SK-N-SH treated with all-trans-retinoic acid at 6 μM for 48 hours (cell line): ENCODE measurements at regions not wholly inside any gene's neighbourhood (a gene's known extent, or its start where the extent isn't known, plus 50 kb on each side); places are given as distances from the start of the nearest gene placed in this dataset.

Source experiments
- ATAC-seq: fragments of 200-7000 bp; cut with Tn5 transposase; 3 replicates; pipeline ENCODE4 v1.9.1; 2020; ENCODE audit warnings: mild to moderate bottlenecking, moderate library complexity
- ARNTL ChIP-seq: fragments of 450-650 bp; formaldehyde crosslinking; IDR thresholded peaks from 2 replicates; pipeline ENCODE4 v1.5.0; 2020; ENCODE audit warnings: low read depth, mild to moderate bottlenecking, moderate library complexity, borderline replicate concordance
- BACH2 ChIP-seq: fragments of 250-450 bp; sonication (Bioruptor Pico); IDR thresholded peaks from 2 replicates; pipeline ENCODE4 v1.9.0; 2021; ENCODE audit warnings: mild to moderate bottlenecking, borderline replicate concordance
- CREB5 ChIP-seq: fragments of 250-450 bp; sonication (Bioruptor Pico); IDR thresholded peaks from 2 replicates; pipeline ENCODE4 v1.5.1; 2020; ENCODE audit warnings: low read depth, mild to moderate bottlenecking, moderate library complexity
- CSDC2 ChIP-seq: fragments of 250-450 bp; sonication (Bioruptor Pico); IDR thresholded peaks from 2 replicates; pipeline ENCODE4 v1.5.0; 2020; ENCODE audit warnings: mild to moderate bottlenecking, moderate library complexity
- GLIS3 ChIP-seq: fragments of 250-450 bp; sonication (Bioruptor Pico); IDR thresholded peaks from 2 replicates; pipeline ENCODE4 v1.5.0; 2020; ENCODE audit warnings: mild to moderate bottlenecking, moderate library complexity
- ISL1 ChIP-seq: fragments of 250-450 bp; sonication (Bioruptor Pico); IDR thresholded peaks from 2 replicates; pipeline ENCODE4 v2.1.2; 2022; ENCODE audit warnings: mild to moderate bottlenecking, moderate library complexity
- OSR1 ChIP-seq: fragments of 250-450 bp; sonication (Bioruptor Pico); IDR thresholded peaks from 2 replicates; pipeline ENCODE4 v1.8.0; 2022; ENCODE audit warnings: moderate library complexity, mild to moderate bottlenecking, inconsistent platforms
- PATZ1 ChIP-seq: fragments of 250-450 bp; sonication (Bioruptor Pico); IDR thresholded peaks from 2 replicates; pipeline ENCODE4 v1.8.0; 2020; ENCODE audit warnings: mild to moderate bottlenecking, moderate library complexity, borderline replicate concordance
- PPARA ChIP-seq: fragments of 250-450 bp; sonication (Bioruptor Pico); IDR thresholded peaks from 2 replicates; pipeline ENCODE4 v1.5.0; 2020; ENCODE audit warnings: mild to moderate bottlenecking, borderline replicate concordance
- RARB ChIP-seq: fragments of 250-450 bp; sonication (Bioruptor Pico); IDR thresholded peaks from 2 replicates; pipeline ENCODE4 v1.8.0; 2021; ENCODE audit warnings: mild to moderate bottlenecking, moderate library complexity
- SNAI2 ChIP-seq: fragments of 250-450 bp; sonication (Bioruptor Pico); IDR thresholded peaks from 2 replicates; pipeline ENCODE4 v1.5.0; 2020; ENCODE audit warnings: mild to moderate bottlenecking, moderate library complexity
- TCF4 ChIP-seq: fragments of 250-450 bp; sonication (Bioruptor Pico); IDR thresholded peaks from 2 replicates; pipeline ENCODE4 v1.8.0; 2021; ENCODE audit warnings: mild to moderate bottlenecking, moderate library complexity, borderline replicate concordance
- TOX ChIP-seq: fragments of 250-450 bp; sonication (Bioruptor Pico); IDR thresholded peaks from 2 replicates; pipeline ENCODE4 v1.8.0; 2021; ENCODE audit warnings: mild to moderate bottlenecking, moderate library complexity, borderline replicate concordance
- ZC3H10 ChIP-seq: fragments of 250-450 bp; sonication (Bioruptor Pico); IDR thresholded peaks from 2 replicates; pipeline ENCODE4 v1.5.1; 2021; ENCODE audit warnings: mild to moderate bottlenecking, moderate library complexity
- ZFP3 ChIP-seq: fragments of 250-450 bp; sonication (Bioruptor Pico); IDR thresholded peaks from 2 replicates; pipeline ENCODE4 v1.5.0; 2020; ENCODE audit warnings: mild to moderate bottlenecking, moderate library complexity
- ZFP30 ChIP-seq: fragments of 450-650 bp; formaldehyde crosslinking; IDR thresholded peaks from 2 replicates; pipeline ENCODE4 v1.5.0; 2022; ENCODE audit warnings: mild to moderate bottlenecking, moderate library complexity
- ZNF565 ChIP-seq: fragments of 450-650 bp; formaldehyde crosslinking; conservative IDR thresholded peaks from 2 replicates; pipeline ENCODE4 v1.5.0; 2020; ENCODE audit warnings: low read depth, mild to moderate bottlenecking, moderate library complexity
- ZNF70 ChIP-seq: fragments of 450-650 bp; formaldehyde crosslinking; IDR thresholded peaks from 2 replicates; pipeline ENCODE4 v1.5.0; 2020; ENCODE audit warnings: mild to moderate bottlenecking, moderate library complexity
- ZNF8 ChIP-seq: fragments of 450-650 bp; formaldehyde crosslinking; IDR thresholded peaks from 2 replicates; pipeline ENCODE4 v1.5.0; 2020; ENCODE audit warnings: mild to moderate bottlenecking, moderate library complexity
- TF ChIP-seq, protein P1 (sequence below): fragments of 250-450 bp; sonication (Bioruptor Pico); IDR thresholded peaks from 2 replicates; pipeline ENCODE4 v1.5.1; 2021; ENCODE audit warnings: mild to moderate bottlenecking, moderate library complexity
- TF ChIP-seq, protein P2 (sequence below): fragments of 250-450 bp; sonication (Bioruptor Pico); IDR thresholded peaks from 2 replicates; pipeline ENCODE4 v1.8.0; 2021; ENCODE audit warnings: low read depth, mild to moderate bottlenecking, moderate library complexity, borderline replicate concordance

GRCh38 chr6:142697922-142698321 is 247.1 kb downstream of the HIVEP2 start:
- no peak for ATAC-seq
- TF ChIP-seq ARNTL (CRISPR knock-in tag) = no peak
- TF ChIP-seq, protein P1, sequence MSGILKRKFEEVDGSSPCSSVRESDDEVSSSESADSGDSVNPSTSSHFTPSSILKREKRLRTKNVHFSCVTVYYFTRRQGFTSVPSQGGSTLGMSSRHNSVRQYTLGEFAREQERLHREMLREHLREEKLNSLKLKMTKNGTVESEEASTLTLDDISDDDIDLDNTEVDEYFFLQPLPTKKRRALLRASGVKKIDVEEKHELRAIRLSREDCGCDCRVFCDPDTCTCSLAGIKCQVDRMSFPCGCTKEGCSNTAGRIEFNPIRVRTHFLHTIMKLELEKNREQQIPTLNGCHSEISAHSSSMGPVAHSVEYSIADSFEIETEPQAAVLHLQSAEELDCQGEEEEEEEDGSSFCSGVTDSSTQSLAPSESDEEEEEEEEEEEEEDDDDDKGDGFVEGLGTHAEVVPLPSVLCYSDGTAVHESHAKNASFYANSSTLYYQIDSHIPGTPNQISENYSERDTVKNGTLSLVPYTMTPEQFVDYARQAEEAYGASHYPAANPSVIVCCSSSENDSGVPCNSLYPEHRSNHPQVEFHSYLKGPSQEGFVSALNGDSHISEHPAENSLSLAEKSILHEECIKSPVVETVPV (CRISPR knock-in tag) = no peak
- TF ChIP-seq CREB5 (CRISPR knock-in tag) = no peak
- TF ChIP-seq TOX = no peak
- no peak for TF ChIP-seq OSR1 (CRISPR knock-in tag)
- no peak for TF ChIP-seq TCF4 (CRISPR knock-in tag)
- TF ChIP-seq ZNF565 (CRISPR knock-in tag) = no peak
- TF ChIP-seq ZNF8 (CRISPR knock-in tag) = no peak
- TF ChIP-seq, all 23 proteins: peak for 0

DNA sequence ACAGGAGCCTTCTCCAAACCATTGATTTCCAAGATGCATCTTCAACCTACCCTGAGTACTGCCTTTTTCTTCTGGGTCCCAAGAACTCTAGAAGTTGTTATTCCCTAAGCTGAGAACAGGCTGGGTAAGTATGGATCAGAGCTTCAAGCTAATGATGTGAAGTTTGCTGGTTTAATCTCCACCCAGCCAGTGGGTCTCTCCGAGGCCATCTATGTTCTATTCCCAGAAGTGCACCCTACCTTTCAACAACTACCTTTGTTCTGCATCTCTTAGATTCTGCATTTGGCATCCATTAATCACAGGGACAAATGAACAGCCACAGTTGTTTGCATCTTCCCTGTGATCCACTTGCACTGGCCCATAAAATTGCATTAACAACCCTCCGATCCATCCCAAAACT is 246.2 kb downstream of the HIVEP2 start:
- no peak for TF ChIP-seq PATZ1 (CRISPR knock-in tag)
- no peak for TF ChIP-seq TCF4 (CRISPR knock-in tag)
- no peak for TF ChIP-seq OSR1 (CRISPR knock-in tag)
- TF ChIP-seq CREB5 (CRISPR knock-in tag) = no peak
- peak; percentile 39; the same call in 1 of the 3 replicates for ATAC-seq

DNA sequence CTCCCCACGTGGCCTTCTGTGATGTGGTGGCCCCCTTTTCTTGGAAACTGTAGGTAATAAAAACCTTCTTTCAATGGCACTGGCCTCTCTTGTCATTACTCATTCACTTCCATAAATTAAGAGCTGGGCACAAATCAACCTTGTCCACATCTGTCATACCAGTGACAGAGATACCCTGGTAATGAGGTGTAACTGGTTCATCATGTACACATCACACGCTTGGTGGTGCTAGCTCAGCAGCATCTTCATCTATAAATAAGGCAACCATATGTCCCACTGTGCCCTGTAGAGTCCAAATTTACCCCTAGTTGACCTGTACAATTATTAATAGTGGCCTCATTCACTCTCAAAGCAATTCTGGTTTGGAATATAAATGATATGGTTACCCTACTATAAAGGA is 245.6 kb downstream of the HIVEP2 start:
- no peak for ATAC-seq

GRCh38 chr6:142700032-142700431 is 244.9 kb downstream of the HIVEP2 start:
- no peak for ATAC-seq
- TF ChIP-seq ISL1 (CRISPR knock-in tag) (no peak), ZFP3 (CRISPR knock-in tag) (no peak), CSDC2 (CRISPR knock-in tag) (no peak), OSR1 (CRISPR knock-in tag) (no peak), TCF4 (CRISPR knock-in tag) (no peak), ZFP30 (CRISPR knock-in tag) (no peak), BACH2 (no peak), GLIS3 (CRISPR knock-in tag) (no peak)
- TF ChIP-seq, protein P1 (CRISPR knock-in tag) = no peak
- TF ChIP-seq, protein P2, sequence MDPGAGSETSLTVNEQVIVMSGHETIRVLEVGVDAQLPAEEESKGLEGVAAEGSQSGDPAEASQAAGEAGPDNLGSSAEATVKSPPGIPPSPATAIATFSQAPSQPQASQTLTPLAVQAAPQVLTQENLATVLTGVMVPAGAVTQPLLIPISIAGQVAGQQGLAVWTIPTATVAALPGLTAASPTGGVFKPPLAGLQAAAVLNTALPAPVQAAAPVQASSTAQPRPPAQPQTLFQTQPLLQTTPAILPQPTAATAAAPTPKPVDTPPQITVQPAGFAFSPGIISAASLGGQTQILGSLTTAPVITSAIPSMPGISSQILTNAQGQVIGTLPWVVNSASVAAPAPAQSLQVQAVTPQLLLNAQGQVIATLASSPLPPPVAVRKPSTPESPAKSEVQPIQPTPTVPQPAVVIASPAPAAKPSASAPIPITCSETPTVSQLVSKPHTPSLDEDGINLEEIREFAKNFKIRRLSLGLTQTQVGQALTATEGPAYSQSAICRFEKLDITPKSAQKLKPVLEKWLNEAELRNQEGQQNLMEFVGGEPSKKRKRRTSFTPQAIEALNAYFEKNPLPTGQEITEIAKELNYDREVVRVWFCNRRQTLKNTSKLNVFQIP (CRISPR knock-in tag) = no peak

More for the DNA sequence above, 245.6 kb downstream of the HIVEP2 start:
- TF ChIP-seq ARNTL (CRISPR knock-in tag) (no peak), TCF4 (CRISPR knock-in tag) (no peak), TOX (no peak), SNAI2 (no peak), ZFP3 (CRISPR knock-in tag) (no peak), ZNF70 (CRISPR knock-in tag) (no peak), ISL1 (CRISPR knock-in tag) (no peak), ZNF8 (CRISPR knock-in tag) (no peak), PPARA (CRISPR knock-in tag) (no peak), ZC3H10 (CRISPR knock-in tag) (no peak), PATZ1 (CRISPR knock-in tag) (no peak), RARB (CRISPR knock-in tag) (no peak), ZFP30 (CRISPR knock-in tag) (no peak)
- TF ChIP-seq, protein P1 (CRISPR knock-in tag) = no peak
